NT2/D1 (cell line): ENCODE measurements at regions not wholly inside any gene's neighbourhood (a gene's known extent, or its start where the extent isn't known, plus 50 kb on each side); places are given as distances from the start of the nearest gene placed in this dataset.

Experiments
- SUZ12 ChIP-seq: IDR thresholded peaks from 2 replicates; pipeline ENCODE4 v1.6.1; 2011; ENCODE audit not compliant: insufficient read length, insufficient read depth; ENCODE audit errors: extremely low read depth
- YY1 ChIP-seq: IDR thresholded peaks from 2 replicates; pipeline ENCODE4 v1.6.1; 2011; ENCODE audit not compliant: insufficient read length, insufficient read depth
- ZNF274 ChIP-seq: IDR thresholded peaks from 2 replicates; pipeline ENCODE4 v1.6.1; 2011; ENCODE audit warnings: mild to moderate bottlenecking, low read depth, low read length

DNA sequence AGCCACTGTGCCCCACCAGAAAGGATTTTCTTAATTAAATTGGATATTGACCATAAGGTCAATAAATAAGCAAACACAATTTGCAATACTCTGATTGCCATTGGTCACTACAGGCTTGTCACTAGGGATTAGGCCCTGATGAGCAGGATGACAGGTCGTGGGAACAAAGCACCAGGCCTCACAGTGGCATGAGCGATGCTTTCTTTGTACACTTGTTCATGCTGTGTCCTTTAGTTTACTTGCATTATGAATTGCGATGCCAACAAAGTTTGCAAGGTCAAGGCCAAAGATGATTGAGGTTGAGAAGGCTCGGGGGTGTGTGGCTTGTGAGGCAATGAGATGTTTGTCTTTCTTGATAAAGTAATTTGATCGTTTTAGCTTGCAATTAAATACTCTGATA is 136.0 kb downstream of the TTC8 start:
- no peak for TF ChIP-seq YY1
- no peak for TF ChIP-seq ZNF274
- TF ChIP-seq SUZ12 = no peak
